GM12874 (cell line): ENCODE measurements at regions not wholly inside any gene's neighbourhood (a gene's known extent, or its start where the extent isn't known, plus 50 kb on each side); places are given as distances from the start of the nearest gene placed in this dataset.

Source experiments
- CTCF ChIP-seq: IDR thresholded peaks from 2 replicates; pipeline ENCODE4 v1.5.1; 2011; ENCODE audit warnings: low read depth, mild to moderate bottlenecking, control low read depth, low read length, moderate library complexity; ENCODE audit not compliant: insufficient read depth

- TF ChIP-seq CTCF: no peak
These were observed 88.3 kb upstream of the PCDH9 start for GRCh38 chr13:67318398-67318797.

DNA sequence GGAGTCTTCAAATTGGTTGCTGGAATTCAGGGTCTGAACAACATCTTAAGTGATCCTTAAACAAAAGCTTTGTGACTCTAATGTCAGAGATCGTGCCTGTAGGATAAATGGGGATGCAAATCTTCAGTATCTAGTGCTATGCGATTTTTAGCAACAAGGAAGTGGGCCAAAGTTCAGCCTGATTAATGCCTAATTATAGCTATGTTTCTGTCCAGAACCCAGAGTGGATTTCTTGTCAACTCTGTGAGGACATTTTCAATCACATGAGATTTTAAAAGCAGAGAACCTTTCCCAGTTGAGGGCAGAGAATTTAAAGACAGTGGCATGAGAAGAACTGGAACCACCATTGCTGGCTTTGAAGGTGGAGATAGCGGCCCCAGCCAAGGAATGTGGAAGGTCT, 84.3 kb upstream of the PCDH9 start:
- TF ChIP-seq CTCF: no peak

GRCh38 chr13:67308004-67308772, 78.1 kb upstream of the PCDH9 start:
- no peak for TF ChIP-seq CTCF

- no peak for TF ChIP-seq CTCF
These were observed 76.6 kb upstream of the PCDH9 start for GRCh38 chr13:67306742-67307141.

DNA sequence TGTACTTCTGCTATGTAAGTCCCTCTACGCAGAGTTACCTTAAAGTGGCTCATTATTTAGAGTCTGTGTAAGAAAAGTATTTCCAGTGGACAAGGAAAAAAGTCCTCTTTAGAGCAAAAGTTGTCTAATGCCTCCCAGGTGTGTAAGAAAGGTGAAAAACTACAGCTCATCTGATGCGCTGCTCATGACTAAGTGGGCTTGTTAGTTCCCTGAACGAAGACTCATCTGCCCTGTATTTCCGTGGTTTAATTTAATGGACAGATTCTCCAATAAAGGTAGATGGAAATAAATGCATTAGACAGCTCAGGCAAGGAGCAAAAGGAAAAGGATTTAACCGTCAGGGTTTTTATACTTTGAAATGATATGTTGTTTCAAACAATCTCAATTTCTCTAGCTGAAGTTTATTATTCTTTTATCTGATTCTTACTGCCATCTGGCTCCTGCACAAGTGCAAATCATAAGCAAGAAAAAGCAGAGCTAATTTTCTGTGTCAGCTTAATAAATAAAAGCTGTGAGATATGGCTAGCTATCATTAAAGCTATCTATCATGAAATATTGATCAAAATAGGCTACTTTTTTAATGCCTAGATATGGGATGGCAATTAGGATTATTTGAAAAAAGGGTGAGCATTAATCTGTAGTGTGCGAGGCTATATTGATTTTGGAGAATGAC, 73.7 kb upstream of the PCDH9 start:
- no peak for TF ChIP-seq CTCF

GRCh38 chr13:67299751-67300150, 69.6 kb upstream of the PCDH9 start:
- TF ChIP-seq CTCF: no peak

GRCh38 chr13:67299072-67299635, 69.0 kb upstream of the PCDH9 start:
- no peak for TF ChIP-seq CTCF
